BLaER1 treated with 17β-estradiol and CSF1 and Interleukin-3, amounts not matched to agents 10 nM and 100 nM (cell line): ENCODE measurements at regions not wholly inside any gene's neighbourhood (a gene's known extent, or its start where the extent isn't known, plus 50 kb on each side); places are given as distances from the start of the nearest gene placed in this dataset.
"Not testable (repeated sequence)": the region's sequence is repeated elsewhere in the genome, so short reads cannot be mapped to it uniquely, and the experiment has no call there.

Experiments
- H3K27ac ChIP-seq, 11 experiments: shearing (Covaris generic); formaldehyde crosslinking; 2 replicates each; pipeline ENCODE4 v1.8.1; 2022
- H3K27me3 ChIP-seq, 11 experiments: shearing (Covaris generic); formaldehyde crosslinking; 2 replicates each; pipeline ENCODE4 v1.8.1; 2022
- H3K36me3 ChIP-seq, 11 experiments: shearing (Covaris generic); formaldehyde crosslinking; 2 replicates each; pipeline ENCODE4 v1.8.1; 2022
- H3K4me1 ChIP-seq, 10 experiments: shearing (Covaris generic); formaldehyde crosslinking; 2 replicates each; pipeline ENCODE4 v1.8.1; 2022
- H3K4me2 ChIP-seq, 11 experiments: shearing (Covaris generic); formaldehyde crosslinking; 2 replicates each; pipeline ENCODE4 v1.8.1; 2022
- H3K4me3 ChIP-seq, 10 experiments: shearing (Covaris generic); formaldehyde crosslinking; 2 replicates each; pipeline ENCODE4 v1.8.1; 2022
- H3K9ac ChIP-seq, 11 experiments: shearing (Covaris generic); formaldehyde crosslinking; 2 replicates each; pipeline ENCODE4 v1.8.1; 2022
- H3K9me3 ChIP-seq, 11 experiments: shearing (Covaris generic); formaldehyde crosslinking; replicated peaks in 1 of 11; 2 replicates each; pipeline ENCODE4 v1.8.1; 2022
- H4K20me1 ChIP-seq, 11 experiments: shearing (Covaris generic); formaldehyde crosslinking; 2 replicates each; pipeline ENCODE4 v1.8.1; 2022
- Cebpa-rat ChIP-seq, 11 experiments: shearing (Covaris generic); IDR thresholded peaks; 2 replicates each; pipeline ENCODE4 v1.8.1; 2022

GRCh38 chr4:176619430-176619829 is 173.3 kb downstream of the VEGFC start:
- no peaks in the 10 kb centered on the region for H4K20me1 ChIP-seq

GRCh38 chr4:176622251-176622948 is 170.3 kb downstream of the VEGFC start:
- no peak overlapping the region for H3K9ac ChIP-seq
- H3K27me3 ChIP-seq: no peaks in the 10 kb centered on the region
- H3K4me1 ChIP-seq: no peaks in the 10 kb centered on the region
- TF ChIP-seq Cebpa-rat (IDR thresholded peaks at IDR 0.05): no peak
- no peaks in the 10 kb centered on the region for H4K20me1 ChIP-seq
- no peak overlapping the region for H3K4me3 ChIP-seq
- H3K27ac ChIP-seq: no peak overlapping the region
- H3K4me2 ChIP-seq: no peak overlapping the region
- peaks cover 8 to 20% (median 15%) of the 10 kb centered on the region in 11 experiments; a peak in 19 of 22 replicates for H3K9me3 ChIP-seq
- no peaks in the 10 kb centered on the region for H3K36me3 ChIP-seq

More at GRCh38 chr4:176619430-176619829, 173.3 kb downstream of the VEGFC start:
- Histone ChIP-seq H3K4me1 (no peaks in the 10 kb centered on the region), H3K27me3 (no peaks in the 10 kb centered on the region), H3K4me3 (no peak overlapping the region), H3K4me2 (0 out of 22 replicates have a peak overlapping the region, but pooled peaks of 1 of the 11 experiments have one; percentile 13), H3K36me3 (no peaks in the 10 kb centered on the region), H3K9me3 (peaks cover 0 to 5% (median 0%) of the 10 kb centered on the region in 11 experiments; a peak in 7 of 22 replicates), H3K9ac (no peak overlapping the region), H3K27ac (no peak overlapping the region)
- TF ChIP-seq Cebpa-rat (IDR thresholded peaks at IDR 0.05): no peak

GRCh38 chr4:176624983-176625610 is 167.6 kb downstream of the VEGFC start:
- not testable (repeated sequence) for H3K27me3 ChIP-seq, H4K20me1 ChIP-seq, H3K27ac ChIP-seq, H3K36me3 ChIP-seq, H3K4me3 ChIP-seq, H3K4me1 ChIP-seq, H3K4me2 ChIP-seq, H3K9ac ChIP-seq
- peaks cover 8 to 20% (median 15%) of the 10 kb centered on the region in 11 experiments; a peak in 19 of 22 replicates for H3K9me3 ChIP-seq

GRCh38 chr4:176627916-176628315 is 164.8 kb downstream of the VEGFC start:
- TF ChIP-seq Cebpa-rat (IDR thresholded peaks at IDR 0.05): no peak
- no peaks in the 10 kb centered on the region for H3K27me3 ChIP-seq
- no peaks in the 10 kb centered on the region for H4K20me1 ChIP-seq
- no peak overlapping the region for H3K4me3 ChIP-seq
- no peak overlapping the region for H3K9ac ChIP-seq
- H3K36me3 ChIP-seq: no peaks in the 10 kb centered on the region
- peaks cover 8 to 23% (median 16%) of the 10 kb centered on the region in 11 experiments; a peak in 19 of 22 replicates for H3K9me3 ChIP-seq
- H3K4me1 ChIP-seq: no peaks in the 10 kb centered on the region
- H3K4me2 ChIP-seq: no peak overlapping the region
- no peak overlapping the region for H3K27ac ChIP-seq

GRCh38 chr4:176631611-176632010 is 161.1 kb downstream of the VEGFC start:
- Histone ChIP-seq H3K27me3 (no peaks in the 10 kb centered on the region), H3K4me3 (no peak overlapping the region), H3K9ac (no peak overlapping the region), H3K4me2 (no peak overlapping the region), H3K36me3 (no peaks in the 10 kb centered on the region), H3K4me1 (peaks cover 0 to 5% (median 0%) of the 10 kb centered on the region in 10 experiments; a peak in 3 of 20 replicates), H3K9me3 (0 out of 22 replicates have a peak, but pooled peaks cover 0 to 4% (median 0%) of the 10 kb centered on the region in 11 experiments), H4K20me1 (no peaks in the 10 kb centered on the region), H3K27ac (no peak overlapping the region)
- TF ChIP-seq Cebpa-rat (IDR thresholded peaks at IDR 0.05): no peak
